ENCODE measurements at regions not wholly inside any gene's neighbourhood (a gene's known extent, or its start where the extent isn't known, plus 50 kb on each side); places are given as distances from the start of the nearest gene placed in this dataset.

- no peak for TF ChIP-seq CTCF (conservative IDR thresholded peaks at IDR 0.05; ENCODE audit: low read length)
- no peak for DNase-seq (ENCODE audit: low read depth)
- H3K4me3 ChIP-seq (ENCODE audit: low read length) = no peak overlapping the region
These were observed 616.1 kb downstream of the CD109 start for GRCh38 chr6:74312081-74312480.

DNA sequence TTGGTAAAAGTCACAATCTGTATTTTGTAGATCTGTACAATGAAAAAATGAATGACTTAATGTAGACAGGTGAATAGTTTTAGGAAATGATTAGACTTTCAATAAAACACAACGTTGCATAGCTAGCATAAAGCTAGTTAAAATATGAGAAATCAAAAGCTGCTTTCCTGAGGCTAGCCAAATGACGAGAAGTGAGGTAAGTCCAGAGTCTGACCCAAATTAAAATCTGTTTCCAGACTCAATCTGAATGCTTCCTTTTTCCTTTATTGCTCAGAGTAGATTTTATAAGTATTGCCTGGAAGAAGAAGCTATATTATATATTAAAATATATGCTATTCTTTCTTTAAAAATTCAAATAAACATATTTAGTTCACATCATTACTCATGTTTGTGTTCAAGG lies 615.4 kb downstream of the CD109 start:
- no peak for DNase-seq (ENCODE audit: low read depth)
- TF ChIP-seq CTCF (conservative IDR thresholded peaks at IDR 0.05; ENCODE audit: low read length) = no peak
- no peak overlapping the region for H3K4me3 ChIP-seq (ENCODE audit: low read length)

DNA sequence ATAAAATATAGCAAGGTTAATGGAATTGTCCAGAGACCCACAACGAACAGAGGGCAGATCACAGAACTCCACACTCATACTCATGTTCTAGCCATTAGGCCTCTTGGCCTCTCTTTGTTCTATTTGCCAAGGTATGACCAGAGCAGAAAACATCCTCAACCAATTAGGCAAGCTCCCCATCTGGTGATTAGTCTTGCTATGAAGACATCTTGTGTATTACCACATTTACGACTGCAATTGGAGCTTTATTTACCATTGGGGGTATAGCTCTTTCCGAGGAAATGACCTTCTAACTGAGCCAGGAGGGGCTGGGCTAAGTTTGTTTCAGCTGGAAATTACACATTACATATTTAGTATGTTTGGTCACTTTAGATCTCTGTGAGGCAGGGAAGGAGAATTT lies 593.9 kb downstream of the CD109 start:
- TF ChIP-seq CTCF (conservative IDR thresholded peaks at IDR 0.05; ENCODE audit: low read length) = no peak
- peak; percentile 96 for DNase-seq (ENCODE audit: low read depth)
- H3K4me3 ChIP-seq (ENCODE audit: low read length) = no peak overlapping the region

- peak; percentile 55 for DNase-seq (ENCODE audit: low read depth)
- no peak for TF ChIP-seq CTCF (conservative IDR thresholded peaks at IDR 0.05; ENCODE audit: low read length)
- H3K4me3 ChIP-seq (ENCODE audit: low read length) = no peak overlapping the region
These were observed 591.9 kb downstream of the CD109 start for GRCh38 chr6:74287932-74288331.

- no peak for DNase-seq (ENCODE audit: low read depth)
- no peak for TF ChIP-seq CTCF (conservative IDR thresholded peaks at IDR 0.05; ENCODE audit: low read length)
- H3K4me3 ChIP-seq (ENCODE audit: low read length) = no peak overlapping the region
These were observed 591.4 kb downstream of the CD109 start for GRCh38 chr6:74287441-74287840.

DNA sequence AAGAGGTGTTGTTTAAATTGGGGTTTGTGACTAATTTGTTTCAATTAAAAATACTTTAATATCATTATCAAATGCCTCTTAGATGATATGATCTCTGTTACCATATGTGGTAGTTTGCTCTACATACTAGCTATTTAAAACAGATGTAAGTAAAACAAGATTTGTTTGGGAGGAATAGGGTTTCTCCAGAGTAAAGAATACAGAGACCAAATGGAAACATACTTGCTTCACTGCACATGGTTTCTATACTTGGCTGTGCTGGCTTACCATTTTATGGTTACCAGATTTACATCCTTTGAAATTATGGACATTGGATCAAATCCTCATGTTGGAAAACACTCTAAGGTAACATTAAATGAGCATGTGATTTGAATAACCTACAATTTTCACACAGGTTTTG lies 588.3 kb downstream of the CD109 start:
- no peak overlapping the region for H3K4me3 ChIP-seq (ENCODE audit: low read length)
- peak; percentile 15 for DNase-seq (ENCODE audit: low read depth)
- no peak for TF ChIP-seq CTCF (conservative IDR thresholded peaks at IDR 0.05; ENCODE audit: low read length)

DNA sequence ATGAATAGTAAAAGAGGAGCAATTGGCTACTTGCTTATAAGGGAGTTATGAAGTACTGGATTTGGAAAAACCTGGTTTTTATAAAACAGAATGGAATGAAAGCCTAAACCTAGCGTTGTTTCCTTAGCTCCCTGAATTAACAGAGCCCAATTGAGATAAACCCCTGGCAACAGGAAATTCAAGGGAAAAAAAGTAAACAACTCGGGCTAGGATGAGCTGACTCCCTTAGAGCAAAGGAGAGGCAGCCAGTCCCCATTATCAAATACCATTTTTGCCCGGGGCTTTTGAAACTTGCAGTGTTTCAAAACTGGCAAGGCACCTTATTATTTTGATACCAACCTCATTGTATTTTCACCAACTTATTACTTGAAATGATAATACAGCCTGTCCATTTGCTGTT lies 587.5 kb downstream of the CD109 start:
- DNase-seq (ENCODE audit: low read depth) = no peak
- no peak for TF ChIP-seq CTCF (conservative IDR thresholded peaks at IDR 0.05; ENCODE audit: low read length)
- H3K4me3 ChIP-seq (ENCODE audit: low read length) = no peak overlapping the region

Measured in AG10803 (cell line).